ENCODE measurements at regions not wholly inside any gene's neighbourhood (a gene's known extent, or its start where the extent isn't known, plus 50 kb on each side); places are given as distances from the start of the nearest gene placed in this dataset.

GRCh38 chr19:33883859-33884519 lies 87.3 kb downstream of the KCTD15 start:
- ATAC-seq: no peak
- Histone ChIP-seq H3K4me1 (ENCODE audit: control insufficient read depth, insufficient read depth, low read length) (no peaks in the 10 kb centered on the region), H3K36me3 (ENCODE audit: control insufficient read depth in 2 of 2, insufficient read depth in 2 of 2, low read length in 1 of 2) (no peaks in the 10 kb centered on the region), H3K79me2 (ENCODE audit: control insufficient read depth, insufficient read depth, low read length) (no peaks in the 10 kb centered on the region), H3K4me3 (no peak overlapping the region), H4K20me1 (ENCODE audit: control insufficient read depth, insufficient read depth) (no peaks in the 10 kb centered on the region), H2AFZ (ENCODE audit: control insufficient read depth, low read depth, low read length) (no peak overlapping the region), H3K9ac (ENCODE audit: control insufficient read depth, insufficient read depth, low read length) (no peak overlapping the region), H3K27ac (ENCODE audit: control insufficient read depth, insufficient read depth) (no peak overlapping the region), H3K9me3 (replicated peaks; ENCODE audit: control insufficient read depth, insufficient read depth, low read length) (no peaks in the 10 kb centered on the region), H3K4me2 (ENCODE audit: control insufficient read depth, insufficient read depth) (no peak overlapping the region), H3K27me3 (replicated peaks in 1 of 2; ENCODE audit: control insufficient read depth in 2 of 2, insufficient read depth in 2 of 2, low read length in 1 of 2) (no peaks in the 10 kb centered on the region)
- no TSS peak for BruUV-seq (replicated peaks)
- 13% methylated on average over 12 of the region's 12 CpGs for WGBS (ENCODE audit: insufficient coverage, insufficient replicate concordance, low lambda C conversion rate, missing lambda C conversion rate)
- ChIA-PET SMC1A (ENCODE audit: uncharacterized antibody, unreplicated experiment) (no interaction called here), POLR2A (no interaction called here), CTCF (no interaction called here), RAD21 (ENCODE audit: unreplicated experiment) (no interaction called here)
- in situ Hi-C loops (cut with MboI) (no loop called here), intact Hi-C loops (cut with micrococcal nuclease; ENCODE audit: unreplicated experiment) (no loop called here)
- FAIRE-seq: no peak
- TF ChIP-seq GATAD2B (conservative IDR thresholded peaks at IDR 0.05; ENCODE audit: low read depth) (no peak), CBX5 (IDR thresholded peaks at IDR 0.05; ENCODE audit: low read depth) (no peak), ATF7 (IDR thresholded peaks at IDR 0.05; ENCODE audit: low read depth) (no peak), POLR2AphosphoS5 (IDR thresholded peaks at IDR 0.05; ENCODE audit: low read length) (no peak)
- DNase-seq (ENCODE audit: low read depth, low spot score): no peak

GRCh38 chr19:33885236-33885635 lies 88.6 kb downstream of the KCTD15 start:
- DNase-seq (ENCODE audit: low read depth, low spot score): no peak
- Histone ChIP-seq H3K9me3 (replicated peaks; ENCODE audit: control insufficient read depth, insufficient read depth, low read length) (no peaks in the 10 kb centered on the region), H4K20me1 (ENCODE audit: control insufficient read depth, insufficient read depth) (no peaks in the 10 kb centered on the region), H2AFZ (ENCODE audit: control insufficient read depth, low read depth, low read length) (no peak overlapping the region), H3K79me2 (ENCODE audit: control insufficient read depth, insufficient read depth, low read length) (no peaks in the 10 kb centered on the region), H3K4me3 (no peak overlapping the region), H3K9ac (ENCODE audit: control insufficient read depth, insufficient read depth, low read length) (no peak overlapping the region), H3K4me1 (ENCODE audit: control insufficient read depth, insufficient read depth, low read length) (no peaks in the 10 kb centered on the region), H3K36me3 (ENCODE audit: control insufficient read depth in 2 of 2, insufficient read depth in 2 of 2, low read length in 1 of 2) (no peaks in the 10 kb centered on the region), H3K4me2 (ENCODE audit: control insufficient read depth, insufficient read depth) (no peak overlapping the region), H3K27ac (ENCODE audit: control insufficient read depth, insufficient read depth) (no peak overlapping the region), H3K27me3 (replicated peaks in 1 of 2; ENCODE audit: control insufficient read depth in 2 of 2, insufficient read depth in 2 of 2, low read length in 1 of 2) (no peaks in the 10 kb centered on the region)
- BruUV-seq (replicated peaks): no TSS peak
- ChIA-PET SMC1A (ENCODE audit: uncharacterized antibody, unreplicated experiment) (no interaction called here), POLR2A (no interaction called here), CTCF (no interaction called here), RAD21 (ENCODE audit: unreplicated experiment) (no interaction called here)
- no peak for FAIRE-seq
- intact Hi-C loops (cut with micrococcal nuclease; ENCODE audit: unreplicated experiment): no loop called here
- ATAC-seq: no peak
- 31% methylated on average over 6 of the region's 6 CpGs for WGBS (ENCODE audit: insufficient coverage, insufficient replicate concordance, low lambda C conversion rate, missing lambda C conversion rate)
- in situ Hi-C loops (cut with MboI): no loop called here
- TF ChIP-seq TCF12 (IDR thresholded peaks at IDR 0.05; ENCODE audit: low read depth, low read length) (no peak), SREBF1 (IDR thresholded peaks at IDR 0.05; ENCODE audit: low read length) (no peak), CEBPB (IDR thresholded peaks at IDR 0.05; ENCODE audit: borderline replicate concordance in 1 of 2, low read depth in 2 of 2, low read length in 2 of 2) (no peak), CHD1 (IDR thresholded peaks at IDR 0.05; ENCODE audit: low read depth, low read length) (no peak), ZBTB11 (CRISPR knock-in tag; IDR thresholded peaks at IDR 0.05) (no peak), TBL1XR1 (IDR thresholded peaks at IDR 0.05; ENCODE audit: low read depth, low read length) (no peak), CREM (IDR thresholded peaks at IDR 0.05; ENCODE audit: low read depth) (no peak), CTCF (IDR thresholded peaks at IDR 0.05 in 2 of 3, conservative IDR thresholded peaks at IDR 0.05 in 1 of 3; ENCODE audit: control insufficient read depth in 2 of 3, extremely low read depth in 1 of 3, insufficient read depth in 1 of 3, low read depth in 3 of 3, low read length in 3 of 3) (no peak), WRNIP1 (IDR thresholded peaks at IDR 0.05; ENCODE audit: borderline replicate concordance, low read depth, low read length) (no peak)

All from GM12878 (cell line).